ENCODE measurements at regions not wholly inside any gene's neighbourhood (a gene's known extent, or its start where the extent isn't known, plus 50 kb on each side); places are given as distances from the start of the nearest gene placed in this dataset.

DNA sequence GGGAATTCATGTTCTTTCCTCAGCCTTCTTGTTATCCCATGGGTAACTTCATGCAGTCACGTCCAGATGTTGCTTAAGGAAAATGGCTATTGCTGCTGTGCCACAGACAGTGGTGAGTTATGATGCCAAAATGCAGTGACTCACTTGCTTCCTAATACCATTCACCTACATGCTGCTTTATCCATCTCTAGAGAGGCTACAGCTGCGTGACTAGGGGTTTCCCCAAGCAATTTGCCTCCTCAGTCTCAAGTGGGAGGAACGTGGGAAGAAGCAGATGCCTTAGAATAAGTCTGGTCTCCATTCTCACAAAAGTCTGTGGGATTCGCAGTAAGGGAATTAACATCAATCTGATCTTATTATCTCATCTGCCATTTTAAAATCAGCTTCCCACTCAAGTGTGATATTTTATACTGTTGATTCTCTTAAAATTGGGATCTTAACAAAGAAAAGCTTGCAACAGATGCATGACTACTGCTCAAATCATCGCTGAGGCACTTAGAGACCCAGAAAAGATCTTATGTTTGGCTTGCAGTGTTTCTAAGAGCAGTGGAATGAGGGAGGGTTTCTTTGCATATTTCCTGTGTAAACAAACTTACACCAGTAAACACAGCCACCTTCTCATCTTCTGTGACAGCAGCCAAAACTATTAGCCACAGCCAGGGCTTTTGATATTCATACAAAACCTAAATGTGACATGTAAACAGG lies 62.0 kb upstream of the ACP3 start:
- H2AFZ ChIP-seq (ENCODE audit: control insufficient read depth, low read length), result no peak overlapping the region
- no peak overlapping the region for H3K4me2 ChIP-seq (ENCODE audit: control insufficient read depth, extremely low read depth, insufficient read depth, low read depth, low read length)
- H3K27me3 ChIP-seq (ENCODE audit: control insufficient read depth, extremely low read depth, insufficient read depth, low read length), result no peaks in the 10 kb centered on the region
- no peaks in the 10 kb centered on the region for H4K20me1 ChIP-seq (ENCODE audit: control insufficient read depth, extremely low read depth, insufficient read depth, low read length)
- dilution Hi-C loops (cut with MboI; ENCODE audit: extremely low pct_ligation_motif_present, low sequenced_read_pairs), result no loop called here
- H3K9me1 ChIP-seq (ENCODE audit: control insufficient read depth, extremely low read depth, insufficient read depth, low read length), result no peaks in the 10 kb centered on the region
- H3K36me3 ChIP-seq (ENCODE audit: control insufficient read depth in 2 of 2, extremely low read depth in 1 of 2, insufficient read depth in 2 of 2, low read length in 2 of 2), result no peaks in the 10 kb centered on the region
- no peak for FAIRE-seq
- no peaks in the 10 kb centered on the region for H3K79me2 ChIP-seq (ENCODE audit: control insufficient read depth, insufficient read depth, low read length)
- no peak overlapping the region for H3K9ac ChIP-seq (ENCODE audit: control insufficient read depth, extremely low read depth, insufficient read depth, low read length)
- no peaks in the 10 kb centered on the region for H3K9me3 ChIP-seq (ENCODE audit: control insufficient read depth, low read depth, low read length)
- no peak for TF ChIP-seq EZH2 (IDR thresholded peaks at IDR 0.05; ENCODE audit: low read length)
- TF ChIP-seq, protein P1, sequence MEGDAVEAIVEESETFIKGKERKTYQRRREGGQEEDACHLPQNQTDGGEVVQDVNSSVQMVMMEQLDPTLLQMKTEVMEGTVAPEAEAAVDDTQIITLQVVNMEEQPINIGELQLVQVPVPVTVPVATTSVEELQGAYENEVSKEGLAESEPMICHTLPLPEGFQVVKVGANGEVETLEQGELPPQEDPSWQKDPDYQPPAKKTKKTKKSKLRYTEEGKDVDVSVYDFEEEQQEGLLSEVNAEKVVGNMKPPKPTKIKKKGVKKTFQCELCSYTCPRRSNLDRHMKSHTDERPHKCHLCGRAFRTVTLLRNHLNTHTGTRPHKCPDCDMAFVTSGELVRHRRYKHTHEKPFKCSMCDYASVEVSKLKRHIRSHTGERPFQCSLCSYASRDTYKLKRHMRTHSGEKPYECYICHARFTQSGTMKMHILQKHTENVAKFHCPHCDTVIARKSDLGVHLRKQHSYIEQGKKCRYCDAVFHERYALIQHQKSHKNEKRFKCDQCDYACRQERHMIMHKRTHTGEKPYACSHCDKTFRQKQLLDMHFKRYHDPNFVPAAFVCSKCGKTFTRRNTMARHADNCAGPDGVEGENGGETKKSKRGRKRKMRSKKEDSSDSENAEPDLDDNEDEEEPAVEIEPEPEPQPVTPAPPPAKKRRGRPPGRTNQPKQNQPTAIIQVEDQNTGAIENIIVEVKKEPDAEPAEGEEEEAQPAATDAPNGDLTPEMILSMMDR (optimal IDR thresholded peaks at IDR 0.05 in 1 of 3, IDR thresholded peaks at IDR 0.05 in 1 of 3, conservative IDR thresholded peaks at IDR 0.05 in 1 of 3; ENCODE audit: extremely low read depth in 1 of 3, insufficient read depth in 2 of 3, low read length in 3 of 3), result no peak
- H3K27ac ChIP-seq (ENCODE audit: control insufficient read depth, insufficient read depth, low read length), result no peak overlapping the region
- DNase-seq (ENCODE audit: low read depth, low spot score), result peak; percentile 30
- no peak overlapping the region for H3K4me3 ChIP-seq (ENCODE audit: control insufficient read depth in 2 of 3, extremely low read depth in 1 of 3, insufficient read depth in 2 of 3, low read depth in 1 of 3, low read length in 3 of 3)
- H3K4me1 ChIP-seq (ENCODE audit: control insufficient read depth, extremely low read depth, insufficient read depth, low read length), result peaks cover 3% of the 10 kb centered on the region

DNA sequence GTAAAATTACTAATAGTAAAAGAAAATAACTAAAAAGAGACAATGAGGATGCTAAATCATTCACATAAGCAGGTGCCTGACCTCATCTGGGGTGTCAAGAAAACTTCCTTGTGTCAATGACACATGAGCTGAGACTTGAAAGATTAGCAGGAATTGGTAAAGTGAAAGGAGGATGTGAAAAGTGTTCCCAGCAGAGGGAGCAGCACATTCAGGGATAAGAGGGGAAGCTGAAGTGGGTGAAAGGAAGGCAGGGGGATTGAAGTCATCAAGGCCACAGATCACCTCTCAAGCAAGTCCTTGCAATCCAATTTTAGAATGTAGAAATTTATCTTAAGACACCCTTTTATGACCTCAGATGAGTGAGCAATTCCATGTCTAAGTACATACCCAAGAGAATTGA lies 60.2 kb upstream of the ACP3 start:
- no peaks in the 10 kb centered on the region for H3K36me3 ChIP-seq (ENCODE audit: control insufficient read depth in 2 of 2, extremely low read depth in 1 of 2, insufficient read depth in 2 of 2, low read length in 2 of 2)
- TF ChIP-seq, protein P1 (optimal IDR thresholded peaks at IDR 0.05 in 1 of 3, IDR thresholded peaks at IDR 0.05 in 1 of 3, conservative IDR thresholded peaks at IDR 0.05 in 1 of 3; ENCODE audit: extremely low read depth in 1 of 3, insufficient read depth in 2 of 3, low read length in 3 of 3), result peak; percentile 39 to 72 (median 46)
- no peak for TF ChIP-seq EZH2 (IDR thresholded peaks at IDR 0.05; ENCODE audit: low read length)
- no peak overlapping the region for H2AFZ ChIP-seq (ENCODE audit: control insufficient read depth, low read length)
- peaks cover 3% of the 10 kb centered on the region for H3K4me1 ChIP-seq (ENCODE audit: control insufficient read depth, extremely low read depth, insufficient read depth, low read length)
- no peaks in the 10 kb centered on the region for H3K9me3 ChIP-seq (ENCODE audit: control insufficient read depth, low read depth, low read length)
- FAIRE-seq, result peak; percentile 39
- H3K27ac ChIP-seq (ENCODE audit: control insufficient read depth, insufficient read depth, low read length), result no peak overlapping the region
- dilution Hi-C loops (cut with MboI; ENCODE audit: extremely low pct_ligation_motif_present, low sequenced_read_pairs), result no loop called here
- DNase-seq (ENCODE audit: low read depth, low spot score), result no peak
- no peaks in the 10 kb centered on the region for H4K20me1 ChIP-seq (ENCODE audit: control insufficient read depth, extremely low read depth, insufficient read depth, low read length)
- H3K4me3 ChIP-seq (ENCODE audit: control insufficient read depth in 2 of 3, extremely low read depth in 1 of 3, insufficient read depth in 2 of 3, low read depth in 1 of 3, low read length in 3 of 3), result no peak overlapping the region
- H3K9me1 ChIP-seq (ENCODE audit: control insufficient read depth, extremely low read depth, insufficient read depth, low read length), result no peaks in the 10 kb centered on the region
- no peaks in the 10 kb centered on the region for H3K27me3 ChIP-seq (ENCODE audit: control insufficient read depth, extremely low read depth, insufficient read depth, low read length)
- H3K79me2 ChIP-seq (ENCODE audit: control insufficient read depth, insufficient read depth, low read length), result no peaks in the 10 kb centered on the region
- no peak overlapping the region for H3K9ac ChIP-seq (ENCODE audit: control insufficient read depth, extremely low read depth, insufficient read depth, low read length)
- H3K4me2 ChIP-seq (ENCODE audit: control insufficient read depth, extremely low read depth, insufficient read depth, low read depth, low read length), result no peak overlapping the region

All from keratinocyte (primary cell).